Right lobe of liver (tissue), 6 donors: ENCODE measurements at regions not wholly inside any gene's neighbourhood (a gene's known extent, or its start where the extent isn't known, plus 50 kb on each side); places are given as distances from the start of the nearest gene placed in this dataset.
A peak's percentile ranks its signal among the peaks of the same experiment; 100 is the strongest.

Experiments used
- ATAC-seq, 4 donors: fragments of 200-7000 bp; cut with Tn5 transposase; one replicate each; pipeline ENCODE4 v1.9.1; 2020; ENCODE audit warnings: mild to moderate bottlenecking in 4 of 4, moderate library complexity in 4 of 4
- DNase-seq, 3 donors: peaks; one replicate each; pipeline ENCODE4 v3.0.0-alpha.2; 2020
- H3K27ac ChIP-seq, 3 donors: fragments of 200-600 bp; one replicate each; pipeline ENCODE4 v1.8.0; 2022
- H3K27me3 ChIP-seq, 2 donors: fragments of 200-600 bp; one replicate each; pipeline ENCODE4 v1.8.0; 2022
- H3K36me3 ChIP-seq, 4 donors: fragments of 200-600 bp; sonication (generic) in 1 of 4; one replicate each; pipeline versions ENCODE4 v1.5.1 to v1.8.0; 2017 to 2022; ENCODE audit warnings: control low read depth in 1 of 4
- H3K4me1 ChIP-seq, 4 donors: fragments of 200-600 bp; sonication (generic) in 1 of 4; one replicate each; pipeline versions ENCODE4 v1.5.1 to v1.8.0; 2017 to 2022; ENCODE audit warnings: control low read depth in 1 of 4
- H3K4me3 ChIP-seq, 3 donors: fragments of 200-600 bp; one replicate each; pipeline ENCODE4 v1.8.0; 2022
- H3K9me3 ChIP-seq, 4 donors: fragments of 200-600 bp; sonication (generic) in 1 of 4; one replicate each; pipeline versions ENCODE4 v1.5.1 to v1.8.0; 2017 to 2022; ENCODE audit warnings: control low read depth in 1 of 4
- POLR2A ChIP-seq: fragments of 450-650 bp; IDR thresholded peaks from one replicate; pipeline ENCODE4 v1.6.1; 2017; ENCODE audit warnings: antibody characterized with exemption, mild to moderate bottlenecking
- WGBS: methylation state at CpG from one replicate; pipeline ENCODE4 v1.1.6; 2018; ENCODE audit warnings: low coverage, low lambda C conversion rate; ENCODE audit not compliant: insufficient coverage; ENCODE audit errors: missing lambda C conversion rate; 5-methylcytosine and 5-hydroxymethylcytosine counted together
- intact Hi-C, 2 donors: fragments of 100-400 bp; cut with DNase I; formaldehyde crosslinking; loops; one replicate each; pipeline versions ENCODE4 v1.11.2 to v1.14.1; 2022
- TF ChIP-seq, protein P1 (sequence below), 4 donors: fragments of 200-600 bp in 3 of 4; fragments of 450-650 bp in 1 of 4; IDR thresholded peaks; one replicate each; pipeline versions ENCODE4 v1.5.1 to v1.8.0; 2016 to 2022; ENCODE audit warnings: antibody characterized with exemption in 4 of 4, mild to moderate bottlenecking in 2 of 4
- donor health status: DM: no; HTN: yes; CAD: no.
- donor health status: DM: no; HTN: no; CAD: no.
- donor health status: DM: no; HTN: no; CAD: no.
- donor health status: DM: no; HTN: yes; CAD: no.
- donor health status: DM: no; HTN: yes; CAD: no.

DNA sequence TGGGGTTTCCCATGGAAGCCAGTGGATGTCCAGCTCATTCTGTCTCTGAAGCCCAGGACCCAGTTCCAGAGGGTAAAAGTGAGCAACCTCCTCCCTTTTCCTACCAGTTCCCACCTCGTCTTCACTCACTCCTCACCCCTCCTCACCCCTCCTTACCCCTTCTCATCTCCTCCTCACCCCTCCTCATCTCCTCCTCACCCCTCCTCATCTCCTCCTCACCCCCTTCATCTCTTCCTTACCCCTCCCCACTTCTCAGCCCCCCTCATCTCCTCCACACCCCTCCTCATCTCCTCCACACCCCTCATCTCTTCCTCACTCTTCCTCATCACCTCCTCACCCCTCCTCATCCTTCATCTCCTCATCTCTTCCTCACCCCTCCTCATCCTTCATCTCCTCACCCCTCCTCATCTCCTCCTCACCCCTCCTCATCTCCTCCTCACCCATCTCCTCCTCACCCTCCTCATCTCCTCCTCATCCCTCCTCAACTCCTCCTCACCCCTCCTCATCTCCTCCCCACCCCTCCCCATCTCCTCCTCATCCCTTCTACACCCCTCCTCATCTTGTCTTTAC is 246.1 kb downstream of the MYLK4 start:
- ATAC-seq (no peak), DNase-seq (no peak)
- H3K4me3 ChIP-seq: no peak overlapping the region
- peaks cover 0 to 7% (median 0%) of the 10 kb centered on the region in 4 donors for H3K4me1 ChIP-seq
- no peaks in the 10 kb centered on the region for H3K27me3 ChIP-seq
- H3K27ac ChIP-seq: no peak overlapping the region
- TF ChIP-seq POLR2A: no peak
- TF ChIP-seq, protein P1, sequence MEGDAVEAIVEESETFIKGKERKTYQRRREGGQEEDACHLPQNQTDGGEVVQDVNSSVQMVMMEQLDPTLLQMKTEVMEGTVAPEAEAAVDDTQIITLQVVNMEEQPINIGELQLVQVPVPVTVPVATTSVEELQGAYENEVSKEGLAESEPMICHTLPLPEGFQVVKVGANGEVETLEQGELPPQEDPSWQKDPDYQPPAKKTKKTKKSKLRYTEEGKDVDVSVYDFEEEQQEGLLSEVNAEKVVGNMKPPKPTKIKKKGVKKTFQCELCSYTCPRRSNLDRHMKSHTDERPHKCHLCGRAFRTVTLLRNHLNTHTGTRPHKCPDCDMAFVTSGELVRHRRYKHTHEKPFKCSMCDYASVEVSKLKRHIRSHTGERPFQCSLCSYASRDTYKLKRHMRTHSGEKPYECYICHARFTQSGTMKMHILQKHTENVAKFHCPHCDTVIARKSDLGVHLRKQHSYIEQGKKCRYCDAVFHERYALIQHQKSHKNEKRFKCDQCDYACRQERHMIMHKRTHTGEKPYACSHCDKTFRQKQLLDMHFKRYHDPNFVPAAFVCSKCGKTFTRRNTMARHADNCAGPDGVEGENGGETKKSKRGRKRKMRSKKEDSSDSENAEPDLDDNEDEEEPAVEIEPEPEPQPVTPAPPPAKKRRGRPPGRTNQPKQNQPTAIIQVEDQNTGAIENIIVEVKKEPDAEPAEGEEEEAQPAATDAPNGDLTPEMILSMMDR (IDR thresholded peaks at IDR 0.05): no peak
- H3K9me3 ChIP-seq: no peaks in the 10 kb centered on the region
- 47% methylated on average over 1 of the region's 1 CpG for WGBS
- intact Hi-C loops: no loop called here
- H3K36me3 ChIP-seq: no peaks in the 10 kb centered on the region

DNA sequence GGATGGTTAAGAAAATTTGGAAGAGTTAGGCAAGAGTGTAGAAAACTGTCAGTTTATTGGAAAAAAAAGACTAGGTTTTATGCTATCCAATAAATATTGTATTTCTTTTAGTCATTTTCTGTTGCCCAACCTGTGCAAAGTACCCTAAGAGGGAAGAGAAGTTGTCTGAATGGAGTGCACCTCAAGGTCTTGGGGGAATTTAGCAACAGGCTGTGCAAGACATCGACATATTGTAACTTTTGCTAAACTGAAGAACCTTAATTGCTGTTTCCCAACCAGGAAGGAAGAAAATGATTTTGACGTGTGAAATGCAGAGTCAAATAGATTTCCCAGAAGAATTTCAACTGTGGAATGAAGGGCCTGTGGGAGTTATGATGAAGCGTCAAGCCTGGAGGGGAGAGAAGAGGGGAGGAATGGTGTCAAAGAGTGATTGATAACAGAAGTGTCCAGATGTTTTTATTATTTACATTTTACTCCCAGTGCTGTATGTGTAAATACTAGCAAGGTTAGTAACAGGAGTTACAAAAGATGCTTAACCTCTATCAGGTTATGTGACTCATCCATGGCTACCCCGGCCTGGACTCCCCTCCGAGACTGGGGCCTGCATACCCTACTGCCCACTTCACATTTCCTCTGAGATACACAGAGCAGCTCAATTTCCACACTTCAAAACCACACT is 246.8 kb downstream of the MYLK4 start:
- Histone ChIP-seq H3K36me3 (no peaks in the 10 kb centered on the region), H3K27me3 (no peaks in the 10 kb centered on the region), H3K9me3 (no peaks in the 10 kb centered on the region), H3K4me1 (peaks cover 0 to 7% (median 0%) of the 10 kb centered on the region in 4 donors), H3K27ac (no peak overlapping the region), H3K4me3 (no peak overlapping the region)
- ATAC-seq (no peak), DNase-seq (no peak)
- intact Hi-C loops: no loop called here
- WGBS: 45% methylated on average over 5 of the region's 5 CpGs
- TF ChIP-seq, protein P1 (IDR thresholded peaks at IDR 0.05): no peak
- no peak for TF ChIP-seq POLR2A

DNA sequence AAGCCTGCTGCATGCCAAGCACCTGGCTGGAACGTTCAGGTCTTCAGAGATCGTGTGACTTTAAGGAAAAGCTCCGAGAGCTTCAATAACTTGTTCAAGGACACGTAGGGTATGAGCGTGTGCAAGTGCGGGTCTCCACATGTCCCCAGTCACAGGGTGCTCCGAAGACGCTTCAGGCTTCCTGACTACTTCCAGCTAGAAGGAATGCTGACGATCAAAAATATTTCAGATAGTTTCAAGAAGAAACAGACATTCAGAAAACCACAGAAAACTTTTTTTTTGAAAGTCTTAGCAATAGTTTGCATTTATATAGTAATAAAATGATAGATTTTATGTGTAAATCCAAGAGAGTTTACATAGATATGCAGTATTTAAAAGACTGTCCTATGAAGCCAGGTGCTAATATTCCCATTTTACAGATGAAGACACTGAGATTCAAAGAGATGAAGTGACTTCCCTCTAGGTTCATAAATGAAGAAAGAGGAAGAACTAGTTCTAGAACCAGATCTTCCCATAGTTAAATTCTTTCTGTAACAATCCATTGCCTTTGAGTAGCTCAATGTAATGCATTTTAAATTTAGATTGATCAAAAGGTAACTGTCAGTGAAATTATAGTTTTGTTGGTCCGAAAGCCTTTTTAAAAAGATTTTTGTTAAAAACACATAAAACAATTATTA is 247.6 kb downstream of the MYLK4 start:
- DNase-seq: no peak
- no peaks in the 10 kb centered on the region for H3K36me3 ChIP-seq
- no peak for ATAC-seq
- WGBS: 43% methylated on average over 8 of the region's 10 CpGs
- no peaks in the 10 kb centered on the region for H3K9me3 ChIP-seq
- intact Hi-C loops: no loop called here
- H3K27me3 ChIP-seq: no peaks in the 10 kb centered on the region
- TF ChIP-seq, protein P1 (IDR thresholded peaks at IDR 0.05): no peak
- no peak for TF ChIP-seq POLR2A
- H3K4me1 ChIP-seq: peaks cover 0 to 7% (median 0%) of the 10 kb centered on the region in 4 donors
- no peak overlapping the region for H3K27ac ChIP-seq
- H3K4me3 ChIP-seq: no peak overlapping the region

DNA sequence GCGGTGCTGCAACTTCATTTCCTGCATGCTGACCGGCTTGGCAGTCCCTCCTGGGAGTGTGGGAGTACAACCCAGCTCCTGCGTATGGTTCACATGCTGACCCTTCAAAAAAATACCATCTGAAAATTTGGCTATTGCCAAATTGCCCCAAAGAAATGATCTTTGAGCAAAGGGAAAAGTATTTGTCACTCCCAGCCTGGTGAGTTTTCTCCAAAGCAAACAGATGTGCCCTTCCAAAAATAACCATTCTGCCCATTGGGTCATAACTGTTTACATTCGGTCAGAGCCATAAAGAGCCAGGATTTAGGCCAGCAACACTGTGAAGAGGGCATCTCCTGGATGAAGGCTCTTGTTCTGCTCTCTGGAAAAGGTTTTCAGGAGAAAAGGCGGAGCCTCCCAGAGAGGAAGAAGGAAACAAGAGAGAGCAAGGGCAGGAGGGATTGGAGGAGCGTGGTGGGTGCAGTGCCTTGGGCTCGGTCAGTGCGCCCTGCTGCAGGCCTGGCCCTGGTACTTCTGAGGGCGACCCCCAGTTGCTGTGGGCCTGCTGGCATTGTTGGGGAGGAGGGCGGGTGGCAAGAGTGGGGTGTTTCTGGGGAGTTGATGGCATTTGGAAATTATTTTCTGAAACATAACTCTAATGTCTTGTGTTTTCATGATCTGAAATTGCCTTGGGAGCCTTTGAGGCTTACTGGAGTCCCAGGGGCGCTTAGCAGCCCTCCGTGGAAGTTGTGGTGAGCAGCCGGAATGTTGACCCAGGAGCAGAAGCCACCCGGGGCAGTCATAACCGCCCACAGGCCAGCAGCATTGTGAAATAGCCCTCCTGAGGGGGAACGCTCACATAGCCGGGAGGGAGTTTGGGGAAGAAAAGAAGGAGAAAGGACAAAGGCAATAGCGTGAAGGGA is 248.4 kb downstream of the MYLK4 start:
- Histone ChIP-seq H3K9me3 (no peaks in the 10 kb centered on the region), H3K27ac (no peak overlapping the region), H3K4me3 (no peak overlapping the region), H3K4me1 (peaks cover 0 to 7% (median 0%) of the 10 kb centered on the region in 4 donors), H3K36me3 (no peaks in the 10 kb centered on the region), H3K27me3 (no peaks in the 10 kb centered on the region)
- WGBS: 45% methylated on average over 14 of the region's 18 CpGs
- DNase-seq (no peak), ATAC-seq (peak; percentile 49 to 76 (median 70))
- TF ChIP-seq, protein P1 (IDR thresholded peaks at IDR 0.05): no peak
- no peak for TF ChIP-seq POLR2A
- intact Hi-C loops: no loop called here
